ELF-1 (cell line): ENCODE measurements at regions not wholly inside any gene's neighbourhood (a gene's known extent, or its start where the extent isn't known, plus 50 kb on each side); places are given as distances from the start of the nearest gene placed in this dataset.

Experiments
- DNase-seq: peaks from one replicate; pipeline ENCODE4 v3.0.0-alpha.2; 2016; ENCODE audit warnings: low read depth, low spot score

DNA sequence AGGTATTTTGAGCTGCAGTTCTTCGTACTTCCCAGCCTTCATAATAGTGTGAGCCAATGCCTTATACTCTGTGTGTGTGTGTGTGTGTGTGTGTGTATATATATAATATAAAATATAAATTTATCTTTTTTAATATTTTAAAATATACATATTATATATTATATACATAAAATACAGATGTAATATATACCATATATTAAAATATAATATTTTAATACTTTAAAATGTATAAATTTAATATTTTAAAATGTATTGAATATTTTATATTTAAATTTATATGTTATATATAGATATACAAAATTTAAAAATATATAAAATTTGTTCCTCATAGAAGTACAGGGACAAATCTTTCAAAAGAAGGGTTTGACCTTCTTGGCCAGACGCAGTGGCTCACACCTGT lies 53.7 kb upstream of the CARD18 start:
- no peak for DNase-seq

DNA sequence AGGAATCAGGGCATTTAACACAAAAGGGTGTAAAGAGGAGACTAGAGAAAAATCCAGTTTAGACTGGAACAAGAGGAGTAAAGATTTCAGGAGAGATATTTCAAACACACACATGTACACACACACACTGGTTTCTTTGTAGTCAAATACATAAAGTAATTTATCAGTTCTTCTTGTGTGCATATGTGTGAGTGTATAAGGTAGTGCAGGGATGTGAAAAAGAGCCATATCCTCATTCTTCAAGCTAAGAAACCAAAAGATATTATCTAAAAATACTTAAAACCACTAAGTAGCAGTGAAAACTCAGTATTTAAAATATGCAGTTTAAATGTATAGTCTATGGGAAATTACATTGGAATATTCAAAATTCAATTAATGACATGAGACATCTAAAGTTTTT lies 52.5 kb upstream of the CARD18 start:
- no peak for DNase-seq

- no peak for DNase-seq
Observed at GRCh38 chr11:105189581-105189980, 50.0 kb upstream of the CARD18 start.
